ENCODE measurements at regions not wholly inside any gene's neighbourhood (a gene's known extent, or its start where the extent isn't known, plus 50 kb on each side); places are given as distances from the start of the nearest gene placed in this dataset.
A peak's percentile ranks its signal among the peaks of the same experiment; 100 is the strongest.

DNA sequence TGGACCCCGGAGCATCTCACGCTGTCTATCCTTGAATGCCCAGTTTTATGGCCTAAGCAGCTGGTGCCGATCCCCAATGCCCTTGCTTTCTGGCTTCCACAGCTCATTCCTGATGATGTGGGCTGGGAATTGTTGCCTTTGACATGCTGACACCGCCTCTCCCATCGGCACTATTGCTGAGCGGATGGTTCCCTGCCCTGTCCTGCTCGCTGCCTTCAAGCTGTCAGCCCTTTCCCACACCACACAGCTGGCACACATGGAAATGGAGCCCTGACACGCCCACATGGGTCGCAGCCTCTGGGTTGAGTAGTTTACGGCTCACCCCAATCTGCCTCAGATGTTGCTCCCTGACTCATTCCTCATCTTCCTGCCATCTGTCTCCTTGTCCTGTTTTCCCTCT lies 110.2 kb upstream of the SESN3 start:
- no peak for DNase-seq

DNA sequence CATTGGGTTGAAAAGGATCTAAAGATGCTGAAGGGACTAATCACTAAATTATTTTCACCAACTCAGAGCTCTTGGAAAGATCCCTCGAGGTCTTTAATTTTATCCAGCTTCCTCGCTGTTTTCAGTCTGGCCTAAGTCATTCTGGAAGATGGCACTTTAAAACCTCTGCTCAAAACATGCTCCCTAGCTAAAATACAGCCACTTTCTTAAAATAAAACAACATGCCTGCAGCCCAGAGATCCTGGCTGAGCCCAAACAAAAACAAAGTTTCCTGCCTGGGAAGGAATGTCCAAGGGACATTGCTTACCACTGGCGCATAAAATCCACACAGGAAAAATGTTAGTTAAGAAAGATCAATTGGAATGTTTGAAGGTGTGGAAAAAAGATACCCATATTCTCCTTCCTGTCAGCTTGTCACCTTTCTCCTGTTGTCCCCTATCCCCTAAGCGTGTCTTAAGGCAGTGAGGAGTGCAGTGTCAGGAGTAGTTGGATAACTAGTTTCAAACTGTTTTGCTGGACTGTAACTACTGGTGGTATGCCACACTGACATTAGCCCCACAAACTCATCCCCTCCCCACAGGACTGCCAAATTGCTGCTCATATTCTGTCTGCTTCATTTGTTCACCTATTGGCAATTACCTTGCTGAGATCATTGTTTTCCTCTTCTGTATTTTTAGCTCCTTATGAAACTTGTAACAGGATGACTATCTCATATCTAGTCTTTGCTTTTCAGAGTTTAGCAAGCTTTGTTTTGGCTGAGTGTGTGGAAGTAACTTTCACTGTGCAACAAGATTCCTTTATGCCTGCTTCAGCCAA lies 108.3 kb upstream of the SESN3 start:
- DNase-seq = no peak

DNA sequence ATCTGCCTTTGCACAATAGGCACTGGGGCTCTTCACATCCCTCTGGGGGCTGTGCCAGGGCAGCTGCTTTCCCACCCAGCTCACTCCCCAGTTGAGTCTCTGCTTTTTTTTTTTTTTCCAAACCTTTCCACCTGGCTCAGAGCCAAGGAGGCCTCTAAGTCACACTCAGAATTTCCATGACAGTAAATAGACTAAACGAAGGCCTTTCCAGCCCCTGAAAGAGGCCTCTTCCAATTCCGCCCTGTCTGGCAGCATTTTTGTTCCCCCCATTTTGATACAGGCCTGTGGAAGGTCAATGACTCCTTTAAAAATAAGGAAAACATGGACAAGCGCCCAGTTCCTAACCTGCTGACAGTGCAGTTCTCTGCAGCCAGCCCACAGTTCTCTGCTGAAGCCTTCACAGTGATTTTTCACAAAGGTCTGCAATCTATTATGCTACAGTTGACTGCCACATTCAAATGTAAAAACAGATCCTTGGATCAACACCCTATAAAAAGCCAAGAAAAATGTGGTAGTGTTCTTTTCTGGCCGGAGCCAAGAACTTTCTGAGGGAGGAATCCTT lies 107.5 kb upstream of the SESN3 start:
- DNase-seq = no peak

DNA sequence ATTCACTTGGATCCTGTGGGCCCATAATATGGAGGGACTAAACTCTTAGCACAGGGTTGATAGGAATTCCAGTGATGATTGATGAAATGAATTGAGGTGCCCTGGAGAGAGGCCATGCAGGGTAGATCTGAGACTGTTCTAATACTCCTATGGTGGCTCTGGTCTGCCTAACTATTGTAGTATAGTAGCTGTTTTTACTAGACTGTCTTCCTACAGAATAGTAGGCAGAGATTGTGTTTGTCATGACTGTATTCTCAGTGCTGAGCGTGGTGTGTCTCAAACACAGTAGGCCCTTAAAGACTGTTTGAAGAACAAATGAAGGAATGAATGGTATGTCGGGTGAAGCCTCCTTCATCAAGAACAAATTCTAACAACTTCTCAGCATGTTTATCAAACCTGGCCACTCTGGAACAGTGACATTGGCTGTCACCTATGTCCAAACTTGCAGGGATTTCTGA lies 107.0 kb upstream of the SESN3 start:
- DNase-seq = no peak

DNA sequence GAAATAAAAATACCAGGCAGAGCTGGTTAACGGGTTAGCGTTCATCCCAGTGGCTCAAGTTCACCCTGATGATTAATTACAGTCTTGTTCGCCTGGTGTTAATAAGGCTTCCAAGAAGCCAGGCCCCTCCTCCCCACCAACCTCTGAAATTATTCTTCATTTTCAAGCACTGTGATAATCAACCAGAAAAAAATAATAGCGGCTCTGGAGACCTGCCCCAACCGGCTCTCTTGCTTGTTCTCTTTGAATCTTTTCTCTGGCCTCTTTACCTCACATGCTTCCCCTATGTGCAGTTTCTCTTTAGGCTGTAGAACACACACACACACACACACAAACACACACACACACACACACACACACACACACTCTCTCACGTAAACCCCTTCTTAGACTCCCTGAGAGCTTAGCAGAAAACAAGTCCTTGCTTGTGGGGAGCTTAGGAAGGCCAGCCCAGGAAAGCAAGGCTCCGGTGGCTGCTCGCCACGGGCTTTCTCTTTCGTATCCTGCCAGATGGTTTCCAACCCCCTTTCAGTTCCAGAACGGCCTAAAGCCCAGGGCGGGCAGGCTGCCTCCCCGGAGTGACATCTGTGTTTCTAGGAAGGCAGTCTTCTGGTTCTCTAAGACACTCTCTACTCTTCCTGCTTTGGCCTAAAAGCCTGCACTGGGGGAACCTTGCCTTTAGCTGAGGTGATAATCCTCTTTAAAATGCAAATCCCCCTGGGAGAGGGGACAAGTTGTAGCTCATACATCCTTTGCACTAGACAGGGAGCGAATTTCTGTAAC lies 106.4 kb upstream of the SESN3 start:
- peak; percentile 53 for DNase-seq

DNA sequence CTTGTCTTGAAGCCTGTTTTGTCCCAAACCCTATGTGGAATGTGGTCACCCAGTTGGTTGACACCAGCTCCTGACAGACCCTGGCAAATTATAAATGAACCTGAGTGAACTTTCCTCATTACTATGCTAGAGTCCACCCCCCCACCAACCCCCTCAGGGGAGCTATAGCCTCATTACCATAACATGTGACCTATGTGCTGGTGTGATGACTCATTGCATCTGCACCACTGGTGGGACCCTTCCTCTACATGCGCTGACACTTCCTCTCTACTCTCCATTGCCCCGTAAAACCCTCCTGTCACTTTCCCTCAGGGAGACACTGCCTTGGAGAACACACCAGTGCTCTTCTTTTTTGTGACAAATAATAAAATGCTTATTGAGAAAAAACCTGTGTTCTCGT lies 105.0 kb upstream of the SESN3 start:
- peak; percentile 13 for DNase-seq

DNA sequence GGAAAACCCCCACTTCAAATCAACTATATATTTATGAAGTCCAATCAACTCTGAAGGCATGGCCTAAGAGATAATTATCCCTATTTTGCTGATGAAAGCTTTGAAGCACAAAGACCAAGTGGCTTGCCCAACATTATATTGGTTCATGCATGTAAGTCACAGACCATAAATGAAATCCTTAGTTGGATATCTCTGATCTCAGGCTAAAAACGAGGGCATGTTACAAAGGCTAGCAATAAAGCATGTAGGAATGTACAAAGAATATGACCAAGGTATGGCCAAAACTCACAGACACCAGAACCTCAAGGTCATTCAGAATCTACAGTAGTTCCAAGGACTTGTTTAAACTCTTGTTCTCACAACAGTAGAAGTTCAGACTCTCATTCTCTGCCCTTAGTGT lies 100.2 kb upstream of the SESN3 start:
- no peak for DNase-seq

DNA sequence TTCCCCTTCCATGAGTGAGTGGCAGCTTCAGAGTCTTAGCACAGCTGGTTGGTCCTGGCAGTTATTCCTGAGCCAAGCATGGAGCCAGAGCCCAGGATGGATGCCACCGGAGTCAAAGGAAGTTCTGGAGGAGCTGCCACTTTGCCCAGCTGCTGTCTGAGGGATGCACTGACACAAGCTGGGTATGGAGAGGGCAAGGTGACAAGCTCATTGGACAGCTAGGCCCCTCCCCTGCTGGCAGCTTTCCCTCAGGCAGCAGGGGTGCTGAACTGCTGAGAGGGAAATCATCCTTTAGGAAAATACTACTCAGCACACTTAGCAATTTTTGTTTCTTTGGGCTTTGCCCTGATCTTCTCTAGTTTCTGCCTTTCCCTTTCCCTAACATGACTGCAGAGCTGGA lies 99.3 kb upstream of the SESN3 start:
- no peak for DNase-seq

DNA sequence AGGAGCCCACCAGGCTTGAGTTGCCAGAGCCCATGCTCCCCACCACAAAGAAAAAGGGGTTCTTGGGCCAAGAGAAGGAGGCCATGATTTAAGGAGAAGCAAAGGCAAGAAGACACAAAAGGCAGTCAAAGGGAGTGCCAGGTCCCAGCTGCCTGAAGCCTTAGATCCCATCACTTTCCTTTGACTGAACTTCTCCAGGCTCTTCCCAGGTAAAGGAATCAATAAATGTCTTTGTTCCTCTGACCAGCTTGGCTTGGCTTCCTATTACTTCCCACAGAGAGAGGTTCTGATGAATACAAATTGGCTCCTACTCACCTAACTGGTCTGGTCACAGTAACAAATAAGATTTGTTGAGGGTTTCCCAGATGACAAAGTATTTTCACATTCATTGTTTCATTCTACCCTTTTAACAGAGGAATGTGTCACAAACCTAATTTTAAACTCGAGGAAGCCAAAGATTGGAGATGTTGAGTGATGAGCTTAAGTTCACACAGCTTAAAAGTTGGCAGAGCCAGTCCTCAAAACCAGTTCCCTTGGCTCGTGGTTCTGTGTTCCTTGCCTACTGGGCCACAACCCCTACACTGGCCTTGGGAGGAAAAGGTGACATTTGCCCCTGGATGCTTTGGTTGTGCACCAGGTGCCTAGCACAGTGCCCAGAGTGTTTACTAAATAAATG lies 96.4 kb upstream of the SESN3 start:
- no peak for DNase-seq

DNA sequence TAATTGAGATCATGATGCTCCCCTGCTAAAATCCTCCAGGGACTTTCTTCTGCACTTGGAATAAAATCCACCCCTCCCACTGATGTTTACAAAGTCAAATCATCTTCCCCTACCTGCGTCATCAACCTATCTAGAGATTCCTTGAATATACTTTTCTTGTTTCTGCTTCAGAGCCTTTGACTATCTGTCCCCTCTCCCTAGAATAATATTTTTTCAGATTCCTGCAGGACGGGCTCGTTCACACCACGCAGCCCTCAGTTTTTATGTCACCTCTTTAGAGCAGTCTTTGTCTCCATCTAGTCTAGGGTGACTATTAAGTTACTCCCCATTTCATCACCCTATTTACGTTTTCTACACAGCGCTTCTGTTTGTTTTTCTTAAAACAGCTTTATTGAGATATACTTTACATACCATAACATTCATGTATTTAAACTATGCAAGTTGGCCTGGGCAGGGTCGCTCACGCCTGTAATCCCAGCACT lies 94.8 kb upstream of the SESN3 start:
- DNase-seq = no peak

DNA sequence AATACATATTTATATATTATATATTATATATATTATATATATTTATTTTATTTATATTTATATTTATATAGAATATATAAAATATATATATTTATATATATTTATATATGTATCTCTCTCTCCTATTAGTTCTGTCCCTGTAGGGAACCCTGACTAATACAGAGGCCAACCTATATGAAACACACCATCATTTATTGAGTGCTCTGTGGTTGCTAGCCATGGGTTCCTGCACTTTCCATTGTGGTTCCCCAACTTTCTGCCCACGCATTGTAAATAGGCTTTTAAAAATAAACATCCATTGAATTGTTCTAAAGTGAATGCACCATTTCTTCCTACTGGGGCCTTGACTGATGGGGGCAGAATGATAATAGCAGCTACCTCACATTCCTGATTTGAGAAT lies 93.8 kb upstream of the SESN3 start:
- no peak for DNase-seq

DNA sequence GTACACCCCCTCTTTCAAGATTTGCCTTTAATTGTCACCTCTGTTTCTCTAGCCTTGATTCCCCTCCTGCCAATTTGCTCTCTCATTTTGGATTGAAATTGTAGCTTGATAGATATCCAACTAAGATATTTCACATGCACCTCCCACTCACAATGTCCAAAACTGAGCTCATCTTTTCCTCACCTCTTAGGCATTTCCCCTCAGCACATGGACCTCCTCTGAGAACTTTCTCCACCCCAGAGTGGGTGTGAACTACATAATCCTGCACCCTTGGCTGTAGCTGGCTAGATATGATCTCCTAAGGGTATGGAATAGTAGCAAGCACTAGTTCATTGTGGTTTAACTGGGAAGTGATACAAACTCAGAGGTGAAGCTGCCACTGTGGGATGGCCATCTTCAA lies 91.5 kb upstream of the SESN3 start:
- DNase-seq = no peak

DNA sequence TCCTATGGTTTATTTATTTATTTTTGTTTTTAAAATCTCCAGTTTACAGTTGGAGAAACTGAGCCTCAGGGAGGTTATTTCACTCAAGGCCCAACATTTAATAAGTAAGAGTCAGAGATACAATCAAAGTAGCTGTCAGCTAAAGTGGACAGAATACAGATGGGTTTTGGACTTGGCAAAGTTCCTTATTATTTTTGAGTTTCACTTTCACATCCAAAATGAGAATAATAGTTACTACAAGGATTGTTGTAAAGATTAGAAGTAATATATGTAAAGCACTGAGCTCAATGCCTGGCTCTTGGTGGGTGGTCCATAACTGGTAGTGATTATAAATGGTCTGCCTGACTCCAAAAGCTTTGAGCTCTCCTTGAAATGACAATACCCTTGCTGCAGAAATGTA lies 87.5 kb upstream of the SESN3 start:
- DNase-seq = no peak

DNA sequence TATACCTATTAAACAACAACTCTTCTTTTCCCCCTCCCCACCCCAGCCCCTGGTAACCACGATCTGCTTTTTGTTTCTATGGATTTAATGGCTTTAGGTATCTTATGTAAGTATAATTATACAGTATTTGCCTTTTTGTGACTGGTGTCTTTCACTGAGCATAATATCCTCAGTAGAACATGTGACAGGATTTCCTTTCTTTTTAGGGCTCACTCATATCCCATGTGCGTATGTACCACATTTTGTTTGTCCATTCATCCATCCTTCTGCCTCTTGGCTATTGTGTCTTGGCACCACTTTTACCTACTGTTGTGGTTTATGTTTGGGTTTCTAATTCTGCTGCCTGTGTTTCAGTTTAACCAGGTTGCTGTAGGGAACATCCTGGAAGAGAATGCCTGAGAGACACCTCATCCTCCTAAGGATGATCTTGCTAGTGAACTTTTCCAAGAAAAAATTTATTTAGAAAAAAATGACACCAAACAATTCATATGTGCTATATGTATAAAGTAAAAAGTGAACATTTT lies 77.6 kb upstream of the SESN3 start:
- DNase-seq = no peak

DNA sequence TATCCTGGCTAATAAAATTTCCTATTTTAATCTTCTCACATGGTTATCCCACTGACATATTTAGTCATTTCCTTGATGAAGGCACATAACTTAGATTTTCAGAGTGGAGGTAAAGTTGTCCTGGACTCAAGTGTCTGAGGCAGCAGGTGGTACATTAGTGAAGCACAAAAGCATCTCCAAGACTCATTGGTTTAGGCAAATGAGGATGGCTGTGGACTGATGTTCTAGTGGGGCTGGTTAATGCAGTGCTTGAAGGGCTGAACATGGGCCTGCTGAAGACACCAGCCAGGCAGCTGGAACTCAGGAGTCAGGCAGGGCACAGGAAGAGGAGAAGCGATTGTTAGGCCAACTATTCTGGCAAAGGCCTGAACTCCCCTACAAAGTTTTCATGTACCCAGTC lies 76.3 kb upstream of the SESN3 start:
- no peak for DNase-seq

DNA sequence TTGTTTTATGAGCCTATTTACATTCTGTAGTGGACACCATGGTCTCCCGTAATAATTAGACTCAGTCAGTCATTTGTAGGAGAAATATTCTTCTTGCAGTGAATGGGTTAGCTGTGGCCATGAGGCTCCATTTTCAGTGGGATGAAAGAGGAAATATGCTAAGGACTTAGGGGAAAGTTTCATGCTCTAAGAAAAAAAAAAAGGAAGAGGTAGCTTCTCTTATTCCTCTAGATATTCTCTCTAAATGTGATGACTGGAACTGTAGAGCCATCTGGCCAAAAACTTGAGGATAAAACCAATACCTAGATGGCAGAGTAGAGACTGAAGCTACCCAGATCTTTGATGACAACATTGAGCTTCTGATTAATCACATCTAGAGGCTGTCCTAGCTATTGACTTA lies 75.8 kb upstream of the SESN3 start:
- DNase-seq = no peak

DNA sequence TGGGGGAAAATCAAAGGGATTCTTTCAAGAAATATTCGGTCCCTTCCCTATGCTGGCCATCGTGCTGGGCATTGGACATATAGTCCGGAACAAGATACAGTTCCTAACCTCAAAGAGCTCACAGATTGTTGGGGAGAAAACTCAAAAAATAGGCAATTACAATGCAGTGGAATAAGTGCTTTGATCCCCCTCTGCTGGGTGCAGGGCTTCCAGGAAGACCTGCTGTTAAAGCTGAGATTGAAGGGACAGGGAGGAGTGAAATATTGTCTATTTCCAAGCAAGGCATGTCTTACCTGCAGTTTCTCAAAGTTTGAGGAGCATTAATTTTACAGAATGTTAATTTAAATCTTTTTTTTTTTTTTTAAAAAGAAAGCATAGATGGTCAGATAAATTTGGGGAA lies 75.1 kb upstream of the SESN3 start:
- DNase-seq = no peak

DNA sequence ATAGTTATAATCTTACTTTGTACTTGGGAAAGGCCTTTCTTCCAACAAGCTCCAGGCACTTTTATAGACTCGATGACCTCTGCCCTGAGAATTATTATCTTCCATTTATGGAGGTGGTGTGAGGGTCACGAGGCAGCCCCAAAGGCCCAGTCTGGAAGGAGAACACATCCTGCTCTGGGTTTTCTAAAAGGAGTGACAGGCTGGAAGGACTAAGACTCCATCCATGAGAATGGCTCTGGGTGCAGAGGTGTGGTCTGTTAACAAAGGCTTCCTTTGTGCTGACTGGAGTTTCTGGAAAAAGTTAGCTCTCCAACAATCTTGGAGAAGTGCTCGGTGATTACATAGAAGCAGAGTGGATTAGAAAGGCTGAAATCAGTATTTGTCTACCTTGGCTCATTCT lies 74.7 kb upstream of the SESN3 start:
- DNase-seq = no peak

DNA sequence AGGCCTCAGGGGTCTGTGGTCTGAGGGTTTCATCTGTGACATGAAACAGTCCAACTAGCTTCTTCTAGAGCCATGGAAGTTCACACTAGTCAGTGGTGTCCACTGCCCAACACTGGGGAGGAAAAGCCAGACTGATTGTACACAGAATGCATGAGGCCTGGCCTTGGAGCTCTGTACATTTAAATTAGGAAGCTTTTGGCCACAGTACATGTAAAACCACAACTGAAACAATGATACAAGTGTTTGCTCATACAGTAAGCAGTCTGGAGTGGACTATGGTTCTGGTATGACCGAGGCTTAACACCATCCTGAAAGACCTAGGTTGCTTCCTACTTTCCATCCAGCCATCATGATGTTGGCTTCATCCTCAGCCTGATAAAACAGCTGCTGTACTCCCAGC lies 73.8 kb upstream of the SESN3 start:
- DNase-seq = no peak

DNA sequence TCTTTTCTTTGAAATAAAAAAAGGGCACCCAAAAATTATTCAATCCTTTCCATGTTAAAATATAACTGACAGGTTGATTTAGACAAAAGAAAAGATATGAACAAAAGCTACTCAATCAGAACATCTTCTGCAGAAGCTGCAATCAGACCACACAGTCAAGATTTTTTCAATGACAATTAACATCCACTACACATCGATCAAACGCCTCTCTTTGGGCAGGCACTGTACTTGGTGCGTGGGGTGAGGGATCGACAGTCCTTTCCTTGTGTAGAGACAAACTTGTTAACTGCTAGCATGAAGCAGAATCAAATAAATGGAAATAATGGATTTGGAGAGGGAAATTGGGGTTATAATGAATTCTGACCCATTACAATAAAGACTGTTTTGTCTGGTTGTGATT lies 71.2 kb upstream of the SESN3 start:
- DNase-seq = no peak

DNA sequence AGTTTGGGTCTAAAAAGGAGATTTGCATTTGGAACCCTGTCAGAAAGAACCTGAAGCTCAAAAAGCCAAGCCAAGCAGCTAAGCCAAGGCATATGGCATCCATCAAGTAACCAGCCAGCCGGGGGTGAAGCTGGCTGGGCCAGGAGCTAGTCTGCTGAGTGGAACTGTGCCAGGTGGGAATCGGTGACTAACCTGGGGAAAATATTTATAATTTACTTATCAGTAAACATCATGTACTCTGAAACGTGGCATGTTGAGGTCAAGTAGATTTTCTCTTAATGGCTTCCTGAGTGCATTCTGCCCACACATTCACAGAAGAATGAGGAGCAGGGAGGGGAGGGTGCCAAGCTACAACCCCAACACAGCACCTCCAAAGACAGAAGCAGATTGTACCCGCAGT lies 70.5 kb upstream of the SESN3 start:
- DNase-seq = no peak

DNA sequence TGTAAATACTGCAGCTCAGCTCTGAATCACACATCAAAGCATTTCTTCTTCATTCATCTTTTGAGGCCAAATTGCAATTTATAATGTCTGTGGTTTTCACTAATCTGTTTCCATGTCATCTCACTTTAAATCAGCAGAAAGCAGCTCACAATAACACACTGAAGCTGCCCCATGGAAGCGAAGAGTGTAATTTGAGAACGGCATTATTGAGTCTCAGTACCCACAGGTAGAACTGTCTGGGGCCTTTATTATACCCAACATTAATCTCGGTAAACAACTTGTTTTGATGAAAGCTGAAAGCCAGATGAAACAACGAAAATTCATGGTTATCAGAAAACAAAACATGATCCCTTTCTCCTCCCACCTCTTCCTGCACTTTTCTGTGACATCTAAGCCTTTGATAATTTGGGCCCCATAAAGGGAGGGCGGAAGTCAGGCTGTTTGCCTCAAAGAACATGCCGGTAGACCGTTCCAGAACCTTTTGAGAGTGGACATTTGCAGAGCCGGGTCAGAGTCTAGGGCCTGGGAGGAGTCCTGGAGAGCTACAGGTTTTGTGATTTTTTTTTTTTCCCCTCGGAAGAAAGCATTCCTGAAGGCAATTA lies 68.2 kb upstream of the SESN3 start:
- peak; percentile 29 for DNase-seq
